ENCODE measurements at regions not wholly inside any gene's neighbourhood (a gene's known extent, or its start where the extent isn't known, plus 50 kb on each side); places are given as distances from the start of the nearest gene placed in this dataset.

DNA sequence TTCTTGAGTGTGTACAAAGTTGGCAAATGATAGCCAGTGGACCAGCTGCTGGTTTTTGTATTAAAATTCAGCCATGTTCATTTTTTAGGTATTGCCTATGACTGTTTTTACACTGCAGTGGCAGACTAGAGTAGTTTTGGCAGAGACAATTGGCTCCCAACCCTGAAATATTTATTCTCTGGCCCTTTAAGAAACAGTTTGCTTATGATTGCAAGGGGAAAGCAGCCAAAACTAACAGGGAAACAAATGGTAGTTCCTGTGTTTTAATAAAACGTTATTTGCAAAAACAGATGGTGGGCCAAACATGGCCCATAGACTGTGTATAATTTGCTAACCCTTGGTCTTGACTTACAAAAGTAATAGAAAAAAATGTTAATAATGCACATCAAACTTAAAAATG lies 110.2 kb downstream of the ALX1 start:
- FAIRE-seq (no peak), ATAC-seq (no peak), DNase-seq (ENCODE audit: low spot score) (no peak)
- Histone ChIP-seq H3K4me3 (replicated peaks in 1 of 3; ENCODE audit: insufficient read depth in 1 of 3, low read depth in 2 of 3, low read length in 3 of 3) (no peak overlapping the region), H3K4me1 (ENCODE audit: insufficient read depth, low read length) (no peaks in the 10 kb centered on the region), H3K79me2 (ENCODE audit: insufficient read depth, low read length) (no peaks in the 10 kb centered on the region), H4K20me1 (ENCODE audit: insufficient read depth, low read length) (no peaks in the 10 kb centered on the region), H3K36me3 (replicated peaks in 1 of 2; ENCODE audit: control insufficient read depth in 1 of 2, insufficient read depth in 2 of 2, low read length in 2 of 2) (no peaks in the 10 kb centered on the region), H2AFZ (ENCODE audit: low read length) (no peak overlapping the region), H3K27ac (ENCODE audit: extremely low read length, insufficient read depth, low read length) (no peak overlapping the region), H3K27me3 (ENCODE audit: control insufficient read depth in 1 of 2, insufficient read depth in 2 of 2, low read length in 2 of 2) (no peaks in the 10 kb centered on the region), H3K4me2 (ENCODE audit: low read depth, low read length) (no peak overlapping the region), H3K9me3 (ENCODE audit: low read length) (no peaks in the 10 kb centered on the region), H3K9ac (ENCODE audit: insufficient read depth, low read depth, low read length) (no peak overlapping the region)
- TF ChIP-seq KLF16 (CRISPR knock-in tag; IDR thresholded peaks at IDR 0.05) = no peak
- TF ChIP-seq ASH2L (IDR thresholded peaks at IDR 0.05; ENCODE audit: insufficient read length, low read depth, low read length) = no peak
- TF ChIP-seq, protein P1, sequence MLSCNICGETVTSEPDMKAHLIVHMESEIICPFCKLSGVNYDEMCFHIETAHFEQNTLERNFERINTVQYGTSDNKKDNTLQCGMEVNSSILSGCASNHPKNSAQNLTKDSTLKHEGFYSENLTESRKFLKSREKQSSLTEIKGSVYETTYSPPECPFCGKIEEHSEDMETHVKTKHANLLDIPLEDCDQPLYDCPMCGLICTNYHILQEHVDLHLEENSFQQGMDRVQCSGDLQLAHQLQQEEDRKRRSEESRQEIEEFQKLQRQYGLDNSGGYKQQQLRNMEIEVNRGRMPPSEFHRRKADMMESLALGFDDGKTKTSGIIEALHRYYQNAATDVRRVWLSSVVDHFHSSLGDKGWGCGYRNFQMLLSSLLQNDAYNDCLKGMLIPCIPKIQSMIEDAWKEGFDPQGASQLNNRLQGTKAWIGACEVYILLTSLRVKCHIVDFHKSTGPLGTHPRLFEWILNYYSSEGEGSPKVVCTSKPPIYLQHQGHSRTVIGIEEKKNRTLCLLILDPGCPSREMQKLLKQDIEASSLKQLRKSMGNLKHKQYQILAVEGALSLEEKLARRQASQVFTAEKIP (CRISPR knock-in tag; IDR thresholded peaks at IDR 0.05; ENCODE audit: borderline replicate concordance) = no peak
- TF ChIP-seq ZNF883 (CRISPR knock-in tag; IDR thresholded peaks at IDR 0.05; ENCODE audit: not compliant biosample characterization) = no peak
- no peak for TF ChIP-seq SOX13 (IDR thresholded peaks at IDR 0.05)
- TF ChIP-seq SOX13 (CRISPR knock-in tag; conservative IDR thresholded peaks at IDR 0.05 in 1 of 2, IDR thresholded peaks at IDR 0.05 in 1 of 2) = no peak
- no peak for TF ChIP-seq ZNF234 (CRISPR knock-in tag; conservative IDR thresholded peaks at IDR 0.05)
- ChIA-PET POLR2A (no interaction called here), CTCF (ENCODE audit: low intra/inter-chr PET ratio, low total read pairs) (no interaction called here)
- intact Hi-C loops (cut with micrococcal nuclease; ENCODE audit: unreplicated experiment) (no loop called here), in situ Hi-C loops (cut with HindIII; ENCODE audit: extremely low pct_ligation_motif_present, low pct_unique_long_range_greater_than_20kb) (no loop called here)
- no TSS peak for BruUV-seq (replicated peaks)
- WGBS (ENCODE audit: low lambda C conversion rate) = 0% methylated on average over 1 of the region's 1 CpG

DNA sequence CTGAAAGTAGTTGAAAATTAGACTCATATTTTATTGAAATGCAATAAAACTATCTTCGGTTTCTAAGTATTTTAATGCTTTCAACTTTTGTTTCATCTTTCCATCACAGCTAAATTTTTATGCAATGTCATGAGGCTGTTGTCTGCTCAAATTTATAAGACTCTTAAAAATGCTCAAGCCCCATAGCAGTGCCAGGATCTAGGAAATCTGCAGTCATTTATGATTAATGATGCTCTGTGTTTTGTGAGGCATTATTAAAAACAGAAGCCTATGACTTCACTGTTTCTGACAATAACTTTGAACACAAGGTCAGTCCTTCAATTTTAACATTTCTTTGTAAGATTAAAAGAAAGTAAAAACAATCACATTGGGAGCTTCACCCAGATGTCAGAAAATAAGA lies 112.5 kb downstream of the ALX1 start:
- H3K9me3 ChIP-seq (ENCODE audit: low read length) = no peaks in the 10 kb centered on the region
- ATAC-seq (no peak), DNase-seq (ENCODE audit: low spot score) (no peak), FAIRE-seq (no peak)
- ChIA-PET POLR2A (no interaction called here), CTCF (ENCODE audit: low intra/inter-chr PET ratio, low total read pairs) (no interaction called here)
- no TSS peak for BruUV-seq (replicated peaks)
- intact Hi-C loops (cut with micrococcal nuclease; ENCODE audit: unreplicated experiment) = no loop called here
- no peak overlapping the region for H3K4me3 ChIP-seq (replicated peaks in 1 of 3; ENCODE audit: insufficient read depth in 1 of 3, low read depth in 2 of 3, low read length in 3 of 3)
- H3K4me2 ChIP-seq (ENCODE audit: low read depth, low read length) = no peak overlapping the region
- in situ Hi-C loops (cut with HindIII; ENCODE audit: extremely low pct_ligation_motif_present, low pct_unique_long_range_greater_than_20kb) = no loop called here
- no peaks in the 10 kb centered on the region for H3K4me1 ChIP-seq (ENCODE audit: insufficient read depth, low read length)
- no peaks in the 10 kb centered on the region for H3K36me3 ChIP-seq (replicated peaks in 1 of 2; ENCODE audit: control insufficient read depth in 1 of 2, insufficient read depth in 2 of 2, low read length in 2 of 2)
- no peaks in the 10 kb centered on the region for H3K79me2 ChIP-seq (ENCODE audit: insufficient read depth, low read length)
- no peak overlapping the region for H2AFZ ChIP-seq (ENCODE audit: low read length)
- H4K20me1 ChIP-seq (ENCODE audit: insufficient read depth, low read length) = no peaks in the 10 kb centered on the region
- WGBS (ENCODE audit: low lambda C conversion rate) = 0% methylated on average over 1 of the region's 1 CpG
- H3K9ac ChIP-seq (ENCODE audit: insufficient read depth, low read depth, low read length) = no peak overlapping the region
- H3K27me3 ChIP-seq (ENCODE audit: control insufficient read depth in 1 of 2, insufficient read depth in 2 of 2, low read length in 2 of 2) = no peaks in the 10 kb centered on the region
- no peak overlapping the region for H3K27ac ChIP-seq (ENCODE audit: extremely low read length, insufficient read depth, low read length)
- TF ChIP-seq ZNF33A (CRISPR knock-in tag; IDR thresholded peaks at IDR 0.05; ENCODE audit: borderline replicate concordance) (no peak), TCF7 (IDR thresholded peaks at IDR 0.05; ENCODE audit: low read depth) (no peak), GTF3A (CRISPR knock-in tag; conservative IDR thresholded peaks at IDR 0.05) (no peak), ZFP36L1 (CRISPR knock-in tag; IDR thresholded peaks at IDR 0.05) (no peak), TSC22D2 (CRISPR knock-in tag; IDR thresholded peaks at IDR 0.05; ENCODE audit: borderline replicate concordance) (no peak)
- TF ChIP-seq, protein P2, sequence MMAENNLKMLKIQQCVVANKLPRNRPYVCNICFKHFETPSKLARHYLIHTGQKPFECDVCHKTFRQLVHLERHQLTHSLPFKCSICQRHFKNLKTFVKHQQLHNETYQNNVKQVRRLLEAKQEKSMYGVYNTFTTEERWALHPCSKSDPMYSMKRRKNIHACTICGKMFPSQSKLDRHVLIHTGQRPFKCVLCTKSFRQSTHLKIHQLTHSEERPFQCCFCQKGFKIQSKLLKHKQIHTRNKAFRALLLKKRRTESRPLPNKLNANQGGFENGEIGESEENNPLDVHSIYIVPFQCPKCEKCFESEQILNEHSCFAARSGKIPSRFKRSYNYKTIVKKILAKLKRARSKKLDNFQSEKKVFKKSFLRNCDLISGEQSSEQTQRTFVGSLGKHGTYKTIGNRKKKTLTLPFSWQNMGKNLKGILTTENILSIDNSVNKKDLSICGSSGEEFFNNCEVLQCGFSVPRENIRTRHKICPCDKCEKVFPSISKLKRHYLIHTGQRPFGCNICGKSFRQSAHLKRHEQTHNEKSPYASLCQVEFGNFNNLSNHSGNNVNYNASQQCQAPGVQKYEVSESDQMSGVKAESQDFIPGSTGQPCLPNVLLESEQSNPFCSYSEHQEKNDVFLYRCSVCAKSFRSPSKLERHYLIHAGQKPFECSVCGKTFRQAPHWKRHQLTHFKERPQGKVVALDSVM (CRISPR knock-in tag; IDR thresholded peaks at IDR 0.05) = no peak
- TF ChIP-seq, protein P3, sequence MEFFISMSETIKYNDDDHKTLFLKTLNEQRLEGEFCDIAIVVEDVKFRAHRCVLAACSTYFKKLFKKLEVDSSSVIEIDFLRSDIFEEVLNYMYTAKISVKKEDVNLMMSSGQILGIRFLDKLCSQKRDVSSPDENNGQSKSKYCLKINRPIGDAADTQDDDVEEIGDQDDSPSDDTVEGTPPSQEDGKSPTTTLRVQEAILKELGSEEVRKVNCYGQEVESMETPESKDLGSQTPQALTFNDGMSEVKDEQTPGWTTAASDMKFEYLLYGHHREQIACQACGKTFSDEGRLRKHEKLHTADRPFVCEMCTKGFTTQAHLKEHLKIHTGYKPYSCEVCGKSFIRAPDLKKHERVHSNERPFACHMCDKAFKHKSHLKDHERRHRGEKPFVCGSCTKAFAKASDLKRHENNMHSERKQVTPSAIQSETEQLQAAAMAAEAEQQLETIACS (CRISPR knock-in tag; IDR thresholded peaks at IDR 0.05) = no peak

All from HepG2 (cell line).